ENCODE measurements at regions not wholly inside any gene's neighbourhood (a gene's known extent, or its start where the extent isn't known, plus 50 kb on each side); places are given as distances from the start of the nearest gene placed in this dataset.

DNA sequence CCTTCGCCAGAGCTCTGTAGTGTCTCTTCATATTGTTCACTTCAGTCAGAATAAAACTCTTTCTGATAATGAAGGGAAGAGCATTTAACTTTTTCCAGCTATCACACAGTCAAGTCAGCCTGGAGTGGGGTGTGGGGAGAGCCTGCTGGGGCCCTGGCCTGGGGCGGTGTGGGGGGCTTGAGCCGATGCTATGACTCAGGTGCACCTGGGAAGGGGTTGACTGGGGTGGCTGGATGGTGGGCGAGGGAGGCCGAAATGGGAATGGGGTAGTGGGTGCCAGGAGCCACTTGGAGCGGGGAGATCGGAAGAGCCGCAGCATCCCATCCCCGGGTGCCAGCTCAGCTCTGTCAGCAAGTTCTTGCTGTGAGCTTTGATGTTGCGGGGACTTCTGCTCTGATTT lies 100.9 kb downstream of the NXPE2 start:
- Histone ChIP-seq H3K4me2 (ENCODE audit: control insufficient read depth, extremely low read depth, insufficient read depth, low read depth, low read length) (no peak overlapping the region), H3K4me3 (ENCODE audit: control insufficient read depth in 2 of 3, extremely low read depth in 1 of 3, insufficient read depth in 2 of 3, low read depth in 1 of 3, low read length in 3 of 3) (no peak overlapping the region)
- dilution Hi-C loops (cut with MboI; ENCODE audit: extremely low pct_ligation_motif_present, low sequenced_read_pairs), result no loop called here

DNA sequence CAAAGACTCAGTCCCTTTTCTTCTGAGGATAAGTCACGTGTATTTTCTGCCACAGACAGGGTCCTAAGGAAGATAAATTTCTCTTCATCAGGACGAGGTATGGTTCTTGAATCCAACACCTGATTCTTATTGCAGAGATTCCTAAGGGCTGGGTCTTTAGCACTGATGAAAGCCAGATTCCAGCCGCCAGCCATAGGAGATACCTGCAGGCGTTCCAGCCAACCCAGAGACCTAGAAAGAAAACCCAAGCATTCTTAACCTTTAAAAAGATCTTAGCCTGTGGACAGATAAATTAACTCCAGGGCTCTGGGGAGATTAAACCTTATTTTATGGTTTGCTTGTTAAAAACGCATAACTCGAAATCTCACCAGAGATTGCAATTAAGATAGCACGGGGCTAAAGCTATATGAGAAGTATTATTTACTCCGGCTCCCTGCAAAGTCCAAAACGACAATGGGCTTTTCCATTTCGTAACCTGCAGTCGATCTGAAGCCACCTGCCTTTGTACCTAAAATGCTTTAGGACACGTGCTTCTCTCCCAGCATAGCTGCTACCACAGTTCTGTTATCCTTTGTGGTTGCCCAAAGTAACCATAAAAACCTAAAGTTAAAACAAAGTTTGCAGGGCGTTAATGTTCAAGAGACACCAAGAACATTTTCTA lies 104.5 kb downstream of the NXPE2 start:
- FAIRE-seq, result no peak
- Histone ChIP-seq H3K36me3 (ENCODE audit: control insufficient read depth in 2 of 2, extremely low read depth in 1 of 2, insufficient read depth in 2 of 2, low read length in 2 of 2) (no peaks in the 10 kb centered on the region), H3K4me3 (ENCODE audit: control insufficient read depth in 2 of 3, extremely low read depth in 1 of 3, insufficient read depth in 2 of 3, low read depth in 1 of 3, low read length in 3 of 3) (no peak overlapping the region), H4K20me1 (ENCODE audit: control insufficient read depth, extremely low read depth, insufficient read depth, low read length) (no peaks in the 10 kb centered on the region), H3K4me1 (ENCODE audit: control insufficient read depth, extremely low read depth, insufficient read depth, low read length) (no peaks in the 10 kb centered on the region), H3K9me3 (ENCODE audit: control insufficient read depth, low read depth, low read length) (no peaks in the 10 kb centered on the region), H3K4me2 (ENCODE audit: control insufficient read depth, extremely low read depth, insufficient read depth, low read depth, low read length) (no peak overlapping the region), H3K9me1 (ENCODE audit: control insufficient read depth, extremely low read depth, insufficient read depth, low read length) (no peaks in the 10 kb centered on the region), H3K79me2 (ENCODE audit: control insufficient read depth, insufficient read depth, low read length) (no peaks in the 10 kb centered on the region), H2AFZ (ENCODE audit: control insufficient read depth, low read length) (no peak overlapping the region), H3K27me3 (ENCODE audit: control insufficient read depth, extremely low read depth, insufficient read depth, low read length) (no peaks in the 10 kb centered on the region), H3K9ac (ENCODE audit: control insufficient read depth, extremely low read depth, insufficient read depth, low read length) (no peak overlapping the region), H3K27ac (ENCODE audit: control insufficient read depth, insufficient read depth, low read length) (no peak overlapping the region)
- TF ChIP-seq, protein P1, sequence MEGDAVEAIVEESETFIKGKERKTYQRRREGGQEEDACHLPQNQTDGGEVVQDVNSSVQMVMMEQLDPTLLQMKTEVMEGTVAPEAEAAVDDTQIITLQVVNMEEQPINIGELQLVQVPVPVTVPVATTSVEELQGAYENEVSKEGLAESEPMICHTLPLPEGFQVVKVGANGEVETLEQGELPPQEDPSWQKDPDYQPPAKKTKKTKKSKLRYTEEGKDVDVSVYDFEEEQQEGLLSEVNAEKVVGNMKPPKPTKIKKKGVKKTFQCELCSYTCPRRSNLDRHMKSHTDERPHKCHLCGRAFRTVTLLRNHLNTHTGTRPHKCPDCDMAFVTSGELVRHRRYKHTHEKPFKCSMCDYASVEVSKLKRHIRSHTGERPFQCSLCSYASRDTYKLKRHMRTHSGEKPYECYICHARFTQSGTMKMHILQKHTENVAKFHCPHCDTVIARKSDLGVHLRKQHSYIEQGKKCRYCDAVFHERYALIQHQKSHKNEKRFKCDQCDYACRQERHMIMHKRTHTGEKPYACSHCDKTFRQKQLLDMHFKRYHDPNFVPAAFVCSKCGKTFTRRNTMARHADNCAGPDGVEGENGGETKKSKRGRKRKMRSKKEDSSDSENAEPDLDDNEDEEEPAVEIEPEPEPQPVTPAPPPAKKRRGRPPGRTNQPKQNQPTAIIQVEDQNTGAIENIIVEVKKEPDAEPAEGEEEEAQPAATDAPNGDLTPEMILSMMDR (optimal IDR thresholded peaks at IDR 0.05 in 1 of 3, IDR thresholded peaks at IDR 0.05 in 1 of 3, conservative IDR thresholded peaks at IDR 0.05 in 1 of 3; ENCODE audit: extremely low read depth in 1 of 3, insufficient read depth in 2 of 3, low read length in 3 of 3), result no peak
- no peak for TF ChIP-seq EZH2 (IDR thresholded peaks at IDR 0.05; ENCODE audit: low read length)
- dilution Hi-C loops (cut with MboI; ENCODE audit: extremely low pct_ligation_motif_present, low sequenced_read_pairs), result no loop called here
- DNase-seq (ENCODE audit: low read depth, low spot score), result no peak

More for the DNA sequence above, 100.9 kb downstream of the NXPE2 start:
- no peak overlapping the region for H3K27ac ChIP-seq (ENCODE audit: control insufficient read depth, insufficient read depth, low read length)
- no peaks in the 10 kb centered on the region for H3K36me3 ChIP-seq (ENCODE audit: control insufficient read depth in 2 of 2, extremely low read depth in 1 of 2, insufficient read depth in 2 of 2, low read length in 2 of 2)
- H3K9me3 ChIP-seq (ENCODE audit: control insufficient read depth, low read depth, low read length), result no peaks in the 10 kb centered on the region
- no peaks in the 10 kb centered on the region for H4K20me1 ChIP-seq (ENCODE audit: control insufficient read depth, extremely low read depth, insufficient read depth, low read length)
- H3K27me3 ChIP-seq (ENCODE audit: control insufficient read depth, extremely low read depth, insufficient read depth, low read length), result no peaks in the 10 kb centered on the region
- no peak overlapping the region for H2AFZ ChIP-seq (ENCODE audit: control insufficient read depth, low read length)
- H3K79me2 ChIP-seq (ENCODE audit: control insufficient read depth, insufficient read depth, low read length), result no peaks in the 10 kb centered on the region
- FAIRE-seq, result no peak
- H3K9me1 ChIP-seq (ENCODE audit: control insufficient read depth, extremely low read depth, insufficient read depth, low read length), result no peaks in the 10 kb centered on the region
- H3K4me1 ChIP-seq (ENCODE audit: control insufficient read depth, extremely low read depth, insufficient read depth, low read length), result no peaks in the 10 kb centered on the region
- TF ChIP-seq EZH2 (IDR thresholded peaks at IDR 0.05; ENCODE audit: low read length), result no peak
- TF ChIP-seq, protein P1 (optimal IDR thresholded peaks at IDR 0.05 in 1 of 3, IDR thresholded peaks at IDR 0.05 in 1 of 3, conservative IDR thresholded peaks at IDR 0.05 in 1 of 3; ENCODE audit: extremely low read depth in 1 of 3, insufficient read depth in 2 of 3, low read length in 3 of 3), result no peak
- no peak for DNase-seq (ENCODE audit: low read depth, low spot score)
- no peak overlapping the region for H3K9ac ChIP-seq (ENCODE audit: control insufficient read depth, extremely low read depth, insufficient read depth, low read length)

Measured in keratinocyte (primary cell).